ENCODE measurements at regions not wholly inside any gene's neighbourhood (a gene's known extent, or its start where the extent isn't known, plus 50 kb on each side); places are given as distances from the start of the nearest gene placed in this dataset.

GRCh38 chr2:158914731-158915130 is 53.7 kb upstream of the TANC1 start:
- no peak for TF ChIP-seq CTCF (IDR thresholded peaks at IDR 0.05)
- TF ChIP-seq POLR2A (IDR thresholded peaks at IDR 0.05): no peak
